ENCODE measurements at regions not wholly inside any gene's neighbourhood (a gene's known extent, or its start where the extent isn't known, plus 50 kb on each side); places are given as distances from the start of the nearest gene placed in this dataset.

DNA sequence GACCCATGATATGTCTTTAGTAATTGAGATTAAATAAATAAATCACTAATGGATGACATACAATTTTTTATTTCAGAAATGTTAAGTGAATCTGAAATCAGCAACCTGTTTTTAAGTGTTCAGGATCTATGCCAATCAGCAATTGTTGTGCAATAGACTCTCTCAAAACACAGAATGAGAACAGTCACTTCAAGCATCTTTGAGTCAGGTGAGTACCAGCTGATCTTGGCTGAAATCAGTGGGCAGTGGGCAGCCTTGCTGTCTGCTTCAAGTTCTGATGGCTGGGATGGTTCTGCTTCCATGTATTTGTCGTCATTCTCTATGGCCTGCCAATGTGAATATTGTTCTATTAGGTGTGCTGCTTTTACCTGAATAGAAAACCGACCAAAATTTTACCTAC, 82.3 kb upstream of the NRG3 start:
- Histone ChIP-seq H3K4me1 (ENCODE audit: control insufficient read depth in 2 of 2, insufficient read depth in 2 of 2, low read length in 2 of 2) (no peaks in the 10 kb centered on the region), H3K4me3 (ENCODE audit: control extremely low read depth in 1 of 5, extremely low read depth in 1 of 5, insufficient read depth in 1 of 5, low read depth in 2 of 5, low read length in 4 of 5) (no peak overlapping the region), H2AFZ (ENCODE audit: insufficient read depth, low read depth, low read length, poor library complexity, severe bottlenecking) (no peak overlapping the region), H3K79me2 (ENCODE audit: control insufficient read depth, insufficient read depth, low read length) (no peaks in the 10 kb centered on the region), H4K20me1 (ENCODE audit: control insufficient read depth, insufficient read depth, low read length, poor library complexity, severe bottlenecking) (no peaks in the 10 kb centered on the region), H3K9ac (ENCODE audit: low read length) (no peak overlapping the region), H3K27ac (ENCODE audit: low read length in 2 of 2) (no peak overlapping the region), H3K27me3 (replicated peaks in 1 of 4; ENCODE audit: control extremely low read depth in 1 of 4, control insufficient read depth in 3 of 4, insufficient read depth in 4 of 4, low read length in 3 of 4) (no peaks in the 10 kb centered on the region), H3K36me3 (replicated peaks in 1 of 2; ENCODE audit: control extremely low read depth in 1 of 2, control insufficient read depth in 1 of 2, extremely low read depth in 1 of 2, insufficient read depth in 2 of 2, low read length in 1 of 2) (no peaks in the 10 kb centered on the region), H3K9me3 (ENCODE audit: control extremely low read depth in 1 of 3, control insufficient read depth in 2 of 3, insufficient read depth in 1 of 3, low read length in 2 of 3) (no peaks in the 10 kb centered on the region), H3K4me2 (replicated peaks; ENCODE audit: low read depth, low read length, poor library complexity, severe bottlenecking) (no peak overlapping the region)
- no peaks in the 10 kb centered on the region for H3K4me1 Mint-ChIP-seq
- H3K27ac Mint-ChIP-seq: no peak overlapping the region
- H3K9me3 Mint-ChIP-seq (ENCODE audit: insufficient read depth): no peaks in the 10 kb centered on the region
- intact Hi-C loops (cut with micrococcal nuclease): no loop called here
- CTCF ChIA-PET: no interaction called here
- H3K4me3 Mint-ChIP-seq: no peak overlapping the region
- DNase-seq (no peak), ATAC-seq (ENCODE audit: low read depth) (no peak)
- POLR2A ChIA-PET: no interaction called here
- no CpG with 5 or more reads among the region's 2 CpGs for WGBS (ENCODE audit: insufficient coverage)
- H3K27me3 Mint-ChIP-seq: no peaks in the 10 kb centered on the region
- no peak for TF ChIP-seq EZH2 (IDR thresholded peaks at IDR 0.05; ENCODE audit: borderline replicate concordance, insufficient read depth, low read depth, low read length, poor library complexity, severe bottlenecking)
- TF ChIP-seq, protein P1, sequence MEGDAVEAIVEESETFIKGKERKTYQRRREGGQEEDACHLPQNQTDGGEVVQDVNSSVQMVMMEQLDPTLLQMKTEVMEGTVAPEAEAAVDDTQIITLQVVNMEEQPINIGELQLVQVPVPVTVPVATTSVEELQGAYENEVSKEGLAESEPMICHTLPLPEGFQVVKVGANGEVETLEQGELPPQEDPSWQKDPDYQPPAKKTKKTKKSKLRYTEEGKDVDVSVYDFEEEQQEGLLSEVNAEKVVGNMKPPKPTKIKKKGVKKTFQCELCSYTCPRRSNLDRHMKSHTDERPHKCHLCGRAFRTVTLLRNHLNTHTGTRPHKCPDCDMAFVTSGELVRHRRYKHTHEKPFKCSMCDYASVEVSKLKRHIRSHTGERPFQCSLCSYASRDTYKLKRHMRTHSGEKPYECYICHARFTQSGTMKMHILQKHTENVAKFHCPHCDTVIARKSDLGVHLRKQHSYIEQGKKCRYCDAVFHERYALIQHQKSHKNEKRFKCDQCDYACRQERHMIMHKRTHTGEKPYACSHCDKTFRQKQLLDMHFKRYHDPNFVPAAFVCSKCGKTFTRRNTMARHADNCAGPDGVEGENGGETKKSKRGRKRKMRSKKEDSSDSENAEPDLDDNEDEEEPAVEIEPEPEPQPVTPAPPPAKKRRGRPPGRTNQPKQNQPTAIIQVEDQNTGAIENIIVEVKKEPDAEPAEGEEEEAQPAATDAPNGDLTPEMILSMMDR (IDR thresholded peaks at IDR 0.05): no peak

DNA sequence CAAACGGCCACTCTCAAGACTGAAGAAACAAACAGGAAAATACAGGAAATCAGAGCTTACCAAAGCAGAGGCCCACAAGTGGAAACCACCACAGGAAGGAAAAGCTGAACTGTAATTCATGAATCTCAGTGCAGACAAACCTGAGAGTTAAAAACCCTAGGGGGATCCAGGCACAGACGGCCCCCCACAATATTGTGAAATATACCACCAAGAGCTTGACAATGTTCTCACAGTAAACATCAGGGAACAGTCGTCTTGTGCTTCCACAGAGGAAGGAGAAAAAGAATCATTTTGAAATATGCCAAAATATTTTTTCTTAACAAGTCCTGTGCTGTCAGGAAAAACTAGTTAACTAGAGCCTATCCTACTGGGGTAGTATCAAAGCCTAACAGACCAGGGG, 68.2 kb upstream of the NRG3 start:
- POLR2A ChIA-PET: no interaction called here
- no peak for TF ChIP-seq EZH2 (IDR thresholded peaks at IDR 0.05; ENCODE audit: borderline replicate concordance, insufficient read depth, low read depth, low read length, poor library complexity, severe bottlenecking)
- TF ChIP-seq, protein P1 (IDR thresholded peaks at IDR 0.05): no peak
- CTCF ChIA-PET: interaction anchor here (0.7 kb wide), 1 partner anchor 10 kb away, joined by 6 read pairs; no protein-coding TSS in a partner anchor

More for the DNA sequence above, 68.2 kb upstream of the NRG3 start:
- no peak overlapping the region for H3K27ac ChIP-seq (ENCODE audit: low read length in 2 of 2)
- no peak overlapping the region for H2AFZ ChIP-seq (ENCODE audit: insufficient read depth, low read depth, low read length, poor library complexity, severe bottlenecking)
- no peak overlapping the region for H3K4me3 ChIP-seq (ENCODE audit: control extremely low read depth in 1 of 5, extremely low read depth in 1 of 5, insufficient read depth in 1 of 5, low read depth in 2 of 5, low read length in 4 of 5)
- no peak overlapping the region for H3K27ac Mint-ChIP-seq
- ATAC-seq (ENCODE audit: low read depth): no peak
- H3K4me3 Mint-ChIP-seq: no peak overlapping the region
- no peaks in the 10 kb centered on the region for H4K20me1 ChIP-seq (ENCODE audit: control insufficient read depth, insufficient read depth, low read length, poor library complexity, severe bottlenecking)
- 0% methylated on average over 1 of the region's 3 CpGs for WGBS (ENCODE audit: insufficient coverage)
- H3K27me3 ChIP-seq (replicated peaks in 1 of 4; ENCODE audit: control extremely low read depth in 1 of 4, control insufficient read depth in 3 of 4, insufficient read depth in 4 of 4, low read length in 3 of 4): no peaks in the 10 kb centered on the region
- H3K9me3 ChIP-seq (ENCODE audit: control extremely low read depth in 1 of 3, control insufficient read depth in 2 of 3, insufficient read depth in 1 of 3, low read length in 2 of 3): peaks cover 0 to 6% (median 1%) of the 10 kb centered on the region in 3 donors
- no peak overlapping the region for H3K9ac ChIP-seq (ENCODE audit: low read length)
- peaks cover 4% of the 10 kb centered on the region for H3K9me3 Mint-ChIP-seq (ENCODE audit: insufficient read depth)
- H3K4me1 ChIP-seq (ENCODE audit: control insufficient read depth in 2 of 2, insufficient read depth in 2 of 2, low read length in 2 of 2): no peaks in the 10 kb centered on the region
- H3K79me2 ChIP-seq (ENCODE audit: control insufficient read depth, insufficient read depth, low read length): no peaks in the 10 kb centered on the region
- H3K36me3 ChIP-seq (replicated peaks in 1 of 2; ENCODE audit: control extremely low read depth in 1 of 2, control insufficient read depth in 1 of 2, extremely low read depth in 1 of 2, insufficient read depth in 2 of 2, low read length in 1 of 2): no peaks in the 10 kb centered on the region
- no peaks in the 10 kb centered on the region for H3K27me3 Mint-ChIP-seq
- H3K4me2 ChIP-seq (replicated peaks; ENCODE audit: low read depth, low read length, poor library complexity, severe bottlenecking): no peak overlapping the region
- DNase-seq: no peak
- H3K4me1 Mint-ChIP-seq: no peaks in the 10 kb centered on the region
- intact Hi-C loops (cut with micrococcal nuclease): no loop called here

Data from B cell (primary cell).